PFSK-1 (cell line): ENCODE measurements at regions not wholly inside any gene's neighbourhood (a gene's known extent, or its start where the extent isn't known, plus 50 kb on each side); places are given as distances from the start of the nearest gene placed in this dataset.

Source experiments
- FOXP2 ChIP-seq: optimal IDR thresholded peaks from 2 replicates; pipeline ENCODE3; 2011; ENCODE audit warnings: borderline replicate concordance, control low read depth, inconsistent platforms; ENCODE audit not compliant: insufficient read depth; ENCODE audit errors: extremely low read length, extremely low read depth
- POLR2AphosphoS5 ChIP-seq: IDR thresholded peaks from 2 replicates; pipeline ENCODE4 v1.6.1; 2012; ENCODE audit warnings: low read depth, mild to moderate bottlenecking, control low read depth, low read length, moderate library complexity
- REST ChIP-seq, 2 experiments: IDR thresholded peaks; 2 replicates each; pipeline versions ENCODE4 v1.6.1 to v1.8.0; 2011 to 2012; ENCODE audit warnings: low read depth in 2 of 2, low read length in 2 of 2, control low read depth in 1 of 2, inconsistent platforms in 1 of 2, mild to moderate bottlenecking in 1 of 2, moderate library complexity in 1 of 2; ENCODE audit not compliant: insufficient read depth in 1 of 2
- SIN3A ChIP-seq: IDR thresholded peaks from 2 replicates; pipeline ENCODE4 v1.6.1; 2012; ENCODE audit warnings: mild to moderate bottlenecking, low read length, moderate library complexity, borderline replicate concordance; ENCODE audit not compliant: insufficient read depth
- TAF1 ChIP-seq: IDR thresholded peaks from 2 replicates; pipeline ENCODE4 v1.6.1; 2012; ENCODE audit warnings: low read length, control low read depth, borderline replicate concordance; ENCODE audit not compliant: insufficient read depth

- TF ChIP-seq TAF1: no peak
- TF ChIP-seq REST (IDR thresholded peaks at IDR 0.05; ENCODE audit: insufficient read depth in 1 of 2, low read depth in 2 of 2, low read length in 2 of 2): no peak
- TF ChIP-seq POLR2AphosphoS5: no peak
- no peak for TF ChIP-seq SIN3A
- no peak for TF ChIP-seq FOXP2
These were observed 369.6 kb downstream of the IRX2 start for GRCh38 chr5:2381861-2382260.
